ENCODE measurements at regions not wholly inside any gene's neighbourhood (a gene's known extent, or its start where the extent isn't known, plus 50 kb on each side); places are given as distances from the start of the nearest gene placed in this dataset.

GRCh38 chr20:11496380-11496779 is 421.3 kb upstream of the BTBD3 start:
- H3K27me3 ChIP-seq (replicated peaks in 2 of 5; ENCODE audit: control insufficient read depth in 4 of 5, insufficient read depth in 5 of 5, low read length in 4 of 5), result no peaks in the 10 kb centered on the region
- no peak for DNase-seq
- H3K36me3 ChIP-seq (ENCODE audit: control insufficient read depth in 4 of 4, insufficient read depth in 4 of 4, low read length in 3 of 4), result no peaks in the 10 kb centered on the region
- CTCF ChIA-PET, result no interaction called here
- H3K27ac ChIP-seq (ENCODE audit: insufficient read depth in 1 of 2, low read depth in 1 of 2, low read length in 2 of 2, poor library complexity in 1 of 2, severe bottlenecking in 2 of 2), result no peak overlapping the region
- H3K4me1 ChIP-seq (ENCODE audit: control extremely low read depth in 1 of 4, control insufficient read depth in 4 of 4, insufficient read depth in 4 of 4, low read length in 3 of 4), result peaks cover 0 to 10% (median 0%) of the 10 kb centered on the region in 4 experiments
- POLR2A ChIA-PET, result no interaction called here
- WGBS (ENCODE audit: insufficient coverage), result 100% methylated on average over 2 of the region's 2 CpGs
- peaks cover 0 to 4% (median 3%) of the 10 kb centered on the region in 5 experiments for H3K9me3 ChIP-seq (ENCODE audit: control extremely low read depth in 1 of 5, control insufficient read depth in 4 of 5, insufficient read depth in 2 of 5, low read depth in 1 of 5, low read length in 4 of 5)
- no peak overlapping the region for H3K4me3 ChIP-seq (ENCODE audit: control insufficient read depth in 1 of 7, extremely low read depth in 1 of 7, insufficient read depth in 4 of 7, low read depth in 2 of 7, low read length in 6 of 7)

- Histone ChIP-seq H3K4me3 (ENCODE audit: control insufficient read depth in 1 of 7, extremely low read depth in 1 of 7, insufficient read depth in 4 of 7, low read depth in 2 of 7, low read length in 6 of 7) (no peak overlapping the region), H3K4me1 (ENCODE audit: control extremely low read depth in 1 of 4, control insufficient read depth in 4 of 4, insufficient read depth in 4 of 4, low read length in 3 of 4) (peaks cover 0 to 3% (median 0%) of the 10 kb centered on the region in 4 experiments), H3K9me3 (ENCODE audit: control extremely low read depth in 1 of 5, control insufficient read depth in 4 of 5, insufficient read depth in 2 of 5, low read depth in 1 of 5, low read length in 4 of 5) (peaks cover 0 to 3% (median 0%) of the 10 kb centered on the region in 5 experiments), H3K27ac (ENCODE audit: insufficient read depth in 1 of 2, low read depth in 1 of 2, low read length in 2 of 2, poor library complexity in 1 of 2, severe bottlenecking in 2 of 2) (no peak overlapping the region), H3K27me3 (replicated peaks in 2 of 5; ENCODE audit: control insufficient read depth in 4 of 5, insufficient read depth in 5 of 5, low read length in 4 of 5) (no peaks in the 10 kb centered on the region), H3K36me3 (ENCODE audit: control insufficient read depth in 4 of 4, insufficient read depth in 4 of 4, low read length in 3 of 4) (no peaks in the 10 kb centered on the region)
- no peak for DNase-seq
- WGBS (ENCODE audit: insufficient coverage), result no CpG with 5 or more reads among the region's 1 CpG
- POLR2A ChIA-PET, result no interaction called here
- CTCF ChIA-PET, result no interaction called here
Measured at GRCh38 chr20:11497545-11497944, 420.1 kb upstream of the BTBD3 start.

- no peaks in the 10 kb centered on the region for H3K36me3 ChIP-seq (ENCODE audit: control insufficient read depth in 4 of 4, insufficient read depth in 4 of 4, low read length in 3 of 4)
- H3K4me1 ChIP-seq (ENCODE audit: control extremely low read depth in 1 of 4, control insufficient read depth in 4 of 4, insufficient read depth in 4 of 4, low read length in 3 of 4), result peaks cover 0 to 3% (median 0%) of the 10 kb centered on the region in 4 experiments
- no peak for DNase-seq
- CTCF ChIA-PET, result no interaction called here
- no peak overlapping the region for H3K4me3 ChIP-seq (ENCODE audit: control insufficient read depth in 1 of 7, extremely low read depth in 1 of 7, insufficient read depth in 4 of 7, low read depth in 2 of 7, low read length in 6 of 7)
- POLR2A ChIA-PET, result no interaction called here
- no peaks in the 10 kb centered on the region for H3K9me3 ChIP-seq (ENCODE audit: control extremely low read depth in 1 of 5, control insufficient read depth in 4 of 5, insufficient read depth in 2 of 5, low read depth in 1 of 5, low read length in 4 of 5)
- H3K27me3 ChIP-seq (replicated peaks in 2 of 5; ENCODE audit: control insufficient read depth in 4 of 5, insufficient read depth in 5 of 5, low read length in 4 of 5), result no peaks in the 10 kb centered on the region
- no peak overlapping the region for H3K27ac ChIP-seq (ENCODE audit: insufficient read depth in 1 of 2, low read depth in 1 of 2, low read length in 2 of 2, poor library complexity in 1 of 2, severe bottlenecking in 2 of 2)
- WGBS (ENCODE audit: insufficient coverage), result 98% methylated on average over 5 of the region's 6 CpGs
Measured at GRCh38 chr20:11499101-11499634, 418.5 kb upstream of the BTBD3 start.

GRCh38 chr20:11502061-11502460 is 415.6 kb upstream of the BTBD3 start:
- Histone ChIP-seq H3K27me3 (replicated peaks in 2 of 5; ENCODE audit: control insufficient read depth in 4 of 5, insufficient read depth in 5 of 5, low read length in 4 of 5) (no peaks in the 10 kb centered on the region), H3K27ac (ENCODE audit: insufficient read depth in 1 of 2, low read depth in 1 of 2, low read length in 2 of 2, poor library complexity in 1 of 2, severe bottlenecking in 2 of 2) (no peak overlapping the region), H3K9me3 (ENCODE audit: control extremely low read depth in 1 of 5, control insufficient read depth in 4 of 5, insufficient read depth in 2 of 5, low read depth in 1 of 5, low read length in 4 of 5) (no peaks in the 10 kb centered on the region), H3K36me3 (ENCODE audit: control insufficient read depth in 4 of 4, insufficient read depth in 4 of 4, low read length in 3 of 4) (no peaks in the 10 kb centered on the region), H3K4me1 (ENCODE audit: control extremely low read depth in 1 of 4, control insufficient read depth in 4 of 4, insufficient read depth in 4 of 4, low read length in 3 of 4) (peaks cover 0 to 3% (median 0%) of the 10 kb centered on the region in 4 experiments), H3K4me3 (ENCODE audit: control insufficient read depth in 1 of 7, extremely low read depth in 1 of 7, insufficient read depth in 4 of 7, low read depth in 2 of 7, low read length in 6 of 7) (no peak overlapping the region)
- POLR2A ChIA-PET, result no interaction called here
- CTCF ChIA-PET, result no interaction called here
- WGBS (ENCODE audit: insufficient coverage), result 80% methylated on average over 1 of the region's 1 CpG
- DNase-seq, result no peak

- CTCF ChIA-PET, result no interaction called here
- Histone ChIP-seq H3K27ac (ENCODE audit: insufficient read depth in 1 of 2, low read depth in 1 of 2, low read length in 2 of 2, poor library complexity in 1 of 2, severe bottlenecking in 2 of 2) (no peak overlapping the region), H3K27me3 (replicated peaks in 2 of 5; ENCODE audit: control insufficient read depth in 4 of 5, insufficient read depth in 5 of 5, low read length in 4 of 5) (no peaks in the 10 kb centered on the region), H3K9me3 (ENCODE audit: control extremely low read depth in 1 of 5, control insufficient read depth in 4 of 5, insufficient read depth in 2 of 5, low read depth in 1 of 5, low read length in 4 of 5) (no peaks in the 10 kb centered on the region), H3K36me3 (ENCODE audit: control insufficient read depth in 4 of 4, insufficient read depth in 4 of 4, low read length in 3 of 4) (no peaks in the 10 kb centered on the region), H3K4me1 (ENCODE audit: control extremely low read depth in 1 of 4, control insufficient read depth in 4 of 4, insufficient read depth in 4 of 4, low read length in 3 of 4) (peaks cover 0 to 3% (median 0%) of the 10 kb centered on the region in 4 experiments), H3K4me3 (ENCODE audit: control insufficient read depth in 1 of 7, extremely low read depth in 1 of 7, insufficient read depth in 4 of 7, low read depth in 2 of 7, low read length in 6 of 7) (no peak overlapping the region)
- no peak for DNase-seq
- POLR2A ChIA-PET, result no interaction called here
Measured at GRCh38 chr20:11502671-11503070, 415.0 kb upstream of the BTBD3 start.

- DNase-seq, result no peak
- Histone ChIP-seq H3K9me3 (ENCODE audit: control extremely low read depth in 1 of 5, control insufficient read depth in 4 of 5, insufficient read depth in 2 of 5, low read depth in 1 of 5, low read length in 4 of 5) (no peaks in the 10 kb centered on the region), H3K4me1 (ENCODE audit: control extremely low read depth in 1 of 4, control insufficient read depth in 4 of 4, insufficient read depth in 4 of 4, low read length in 3 of 4) (no peaks in the 10 kb centered on the region), H3K27ac (ENCODE audit: insufficient read depth in 1 of 2, low read depth in 1 of 2, low read length in 2 of 2, poor library complexity in 1 of 2, severe bottlenecking in 2 of 2) (no peak overlapping the region), H3K4me3 (ENCODE audit: control insufficient read depth in 1 of 7, extremely low read depth in 1 of 7, insufficient read depth in 4 of 7, low read depth in 2 of 7, low read length in 6 of 7) (no peak overlapping the region), H3K36me3 (ENCODE audit: control insufficient read depth in 4 of 4, insufficient read depth in 4 of 4, low read length in 3 of 4) (no peaks in the 10 kb centered on the region), H3K27me3 (replicated peaks in 2 of 5; ENCODE audit: control insufficient read depth in 4 of 5, insufficient read depth in 5 of 5, low read length in 4 of 5) (no peaks in the 10 kb centered on the region)
- ChIA-PET POLR2A (no interaction called here), CTCF (no interaction called here)
Measured at GRCh38 chr20:11509776-11510175, 407.9 kb upstream of the BTBD3 start.

- Histone ChIP-seq H3K27me3 (replicated peaks in 2 of 5; ENCODE audit: control insufficient read depth in 4 of 5, insufficient read depth in 5 of 5, low read length in 4 of 5) (no peaks in the 10 kb centered on the region), H3K4me3 (ENCODE audit: control insufficient read depth in 1 of 7, extremely low read depth in 1 of 7, insufficient read depth in 4 of 7, low read depth in 2 of 7, low read length in 6 of 7) (no peak overlapping the region), H3K4me1 (ENCODE audit: control extremely low read depth in 1 of 4, control insufficient read depth in 4 of 4, insufficient read depth in 4 of 4, low read length in 3 of 4) (no peaks in the 10 kb centered on the region), H3K27ac (ENCODE audit: insufficient read depth in 1 of 2, low read depth in 1 of 2, low read length in 2 of 2, poor library complexity in 1 of 2, severe bottlenecking in 2 of 2) (no peak overlapping the region), H3K9me3 (ENCODE audit: control extremely low read depth in 1 of 5, control insufficient read depth in 4 of 5, insufficient read depth in 2 of 5, low read depth in 1 of 5, low read length in 4 of 5) (no peaks in the 10 kb centered on the region), H3K36me3 (ENCODE audit: control insufficient read depth in 4 of 4, insufficient read depth in 4 of 4, low read length in 3 of 4) (no peaks in the 10 kb centered on the region)
- peak in 1 of 3 donors; percentile 3 for DNase-seq
- 88% methylated on average over 5 of the region's 5 CpGs for WGBS (ENCODE audit: insufficient coverage)
- ChIA-PET CTCF (no interaction called here), POLR2A (no interaction called here)
Measured at GRCh38 chr20:11511821-11512220, 405.9 kb upstream of the BTBD3 start.
